MCF 10A (cell line): ENCODE measurements at regions not wholly inside any gene's neighbourhood (a gene's known extent, or its start where the extent isn't known, plus 50 kb on each side); places are given as distances from the start of the nearest gene placed in this dataset.
A peak's percentile ranks its signal among the peaks of the same experiment; 100 is the strongest.

Experiments used
- BruUV-seq: library from RNA; stranded (reverse); fragments of 400-500 nt; replicated peaks from 2 replicates; lab custom pipeline; 2021; lab: Mats Ljungman, UMichigan
- CTCF ChIA-PET: fragments of 300-600 bp; sonication (Branson Sonifier 250); formaldehyde crosslinking; extraction: SDS; loops from one replicate; lab custom pipeline; 2021; ENCODE audit warnings: antibody characterized with exemption, inconsistent platforms; lab: Yijun Ruan, JAX
- POLR2A ChIA-PET: fragments of 300-600, 350-650 bp; sonication (Branson Sonifier 250); formaldehyde crosslinking; extraction: SDS; loops from one replicate; lab custom pipeline; 2020; ENCODE audit warnings: antibody characterized with exemption, inconsistent platforms; lab: Yijun Ruan, JAX
- DNase-seq: peaks from one replicate; pipeline ENCODE4 v3.0.0-alpha.2; 2018; ENCODE audit not compliant: unreplicated experiment
- H3K27ac Mint-ChIP-seq: one replicate; pipeline ENCODE4 v1.8.0; 2022; ENCODE audit warnings: mild to moderate bottlenecking, low read depth, mixed read lengths; ENCODE audit not compliant: unreplicated experiment
- H3K27me3 Mint-ChIP-seq: one replicate; pipeline ENCODE4 v1.8.0; 2022; ENCODE audit warnings: mixed read lengths; ENCODE audit not compliant: insufficient read depth, unreplicated experiment
- H3K36me3 Mint-ChIP-seq: one replicate; pipeline ENCODE4 v1.8.0; 2022; ENCODE audit warnings: mild to moderate bottlenecking, moderate library complexity, mixed read lengths; ENCODE audit not compliant: insufficient read depth, unreplicated experiment
- H3K4me1 Mint-ChIP-seq: one replicate; pipeline ENCODE4 v1.8.0; 2022; ENCODE audit warnings: mixed read lengths; ENCODE audit not compliant: insufficient read depth, unreplicated experiment
- H3K4me3 Mint-ChIP-seq: one replicate; pipeline ENCODE4 v1.8.0; 2022; ENCODE audit warnings: mild to moderate bottlenecking, moderate library complexity, mixed read lengths; ENCODE audit not compliant: unreplicated experiment
- H3K9me3 Mint-ChIP-seq: one replicate; pipeline ENCODE4 v1.8.0; 2022; ENCODE audit warnings: mixed read lengths; ENCODE audit not compliant: unreplicated experiment
- CTCF ChIP-seq: fragments of 200-600 bp; IDR thresholded peaks from one replicate; pipeline ENCODE4 v1.8.0; 2022; ENCODE audit warnings: antibody characterized with exemption, mild to moderate bottlenecking; ENCODE audit not compliant: unreplicated experiment
- intact Hi-C: fragments of 100-400 bp; cut with micrococcal nuclease; formaldehyde crosslinking; loops from 2 replicates; pipeline ENCODE4 v1.14.1; 2022

GRCh38 chr6:169968541-169969270 is 217.3 kb downstream of the ERMARD start:
- intact Hi-C loops: loop anchor here (1.0 to 5.0 kb wide), 2 partner anchors 324 to 549 kb away; no protein-coding TSS in a partner anchor
- no peaks in the 10 kb centered on the region for H3K4me1 Mint-ChIP-seq
- no peak for TF ChIP-seq CTCF
- no peak overlapping the region for H3K4me3 Mint-ChIP-seq
- peak; percentile 35 for DNase-seq
- no TSS peak for BruUV-seq
- peaks cover 25% of the 10 kb centered on the region for H3K27me3 Mint-ChIP-seq
- H3K9me3 Mint-ChIP-seq: no peaks in the 10 kb centered on the region
- no peaks in the 10 kb centered on the region for H3K36me3 Mint-ChIP-seq
- POLR2A ChIA-PET: interaction anchor here (0.6 kb wide), 1 partner anchor 219 kb away, joined by 3 read pairs; no protein-coding TSS in a partner anchor
- CTCF ChIA-PET: interaction anchor here (0.6 to 1.8 kb wide), 5 partner anchors 18 to 337 kb away, joined by 3 to 4 read pairs (median 4); no protein-coding TSS in a partner anchor
- no peak overlapping the region for H3K27ac Mint-ChIP-seq

- DNase-seq: no peak
- ChIA-PET CTCF (interaction anchor here (1.0 to 1.3 kb wide), 2 partner anchors 17 to 326 kb away, joined by 4 read pairs; no protein-coding TSS in a partner anchor), POLR2A (no interaction called here)
- H3K4me3 Mint-ChIP-seq: no peak overlapping the region
- no peaks in the 10 kb centered on the region for H3K36me3 Mint-ChIP-seq
- no peak for TF ChIP-seq CTCF
- no peak overlapping the region for H3K27ac Mint-ChIP-seq
- peaks cover 25% of the 10 kb centered on the region for H3K27me3 Mint-ChIP-seq
- no TSS peak for BruUV-seq
- H3K9me3 Mint-ChIP-seq: no peaks in the 10 kb centered on the region
- intact Hi-C loops: loop anchor here (1.0 to 5.0 kb wide), 2 partner anchors 325 to 550 kb away; no protein-coding TSS in a partner anchor
- H3K4me1 Mint-ChIP-seq: no peaks in the 10 kb centered on the region
Observed at GRCh38 chr6:169967687-169968086, 216.3 kb downstream of the ERMARD start.

GRCh38 chr6:169966312-169967181 is 215.1 kb downstream of the ERMARD start:
- intact Hi-C loops: loop anchor here (5.0 kb wide), 1 partner anchor 551 kb away; no protein-coding TSS in a partner anchor
- Mint-ChIP-seq H3K4me1 (no peaks in the 10 kb centered on the region), H3K27ac (no peak overlapping the region), H3K9me3 (no peaks in the 10 kb centered on the region), H3K27me3 (peaks cover 25% of the 10 kb centered on the region), H3K36me3 (no peaks in the 10 kb centered on the region), H3K4me3 (no peak overlapping the region)
- ChIA-PET CTCF (interaction anchor here (0.7 to 1.1 kb wide), 2 partner anchors 147 to 326 kb away, joined by 4 to 5 read pairs; no protein-coding TSS in a partner anchor), POLR2A (interaction anchor here (0.6 kb wide), 1 partner anchor 1297 kb away, joined by 3 read pairs; no protein-coding TSS in a partner anchor)
- no TSS peak for BruUV-seq
- DNase-seq: no peak
- no peak for TF ChIP-seq CTCF
